Trophoblast cell (in vitro differentiated cells and primary cell): ENCODE measurements at regions not wholly inside any gene's neighbourhood (a gene's known extent, or its start where the extent isn't known, plus 50 kb on each side); places are given as distances from the start of the nearest gene placed in this dataset.

Experiments
- DNase-seq, 2 donors: peaks; one replicate each; pipeline ENCODE4 v3.0.0-alpha.2; 2016
- H2AFZ ChIP-seq: 2 replicates; pipeline ENCODE4 v1.6.1; 2013; ENCODE audit warnings: low read length, moderate library complexity, mild to moderate bottlenecking; ENCODE audit not compliant: insufficient read depth, poor library complexity
- H2AK5ac ChIP-seq: 2 replicates; pipeline ENCODE4 v1.6.1; 2013; ENCODE audit warnings: mild to moderate bottlenecking, low read length
- H2BK120ac ChIP-seq: 2 replicates; pipeline ENCODE4 v1.6.1; 2013; ENCODE audit warnings: low read length, mild to moderate bottlenecking, moderate library complexity; ENCODE audit not compliant: insufficient read depth, poor library complexity
- H2BK12ac ChIP-seq: 2 replicates; pipeline ENCODE4 v1.6.1; 2013; ENCODE audit warnings: mild to moderate bottlenecking, low read length, moderate library complexity
- H2BK5ac ChIP-seq: 2 replicates; pipeline ENCODE4 v1.6.1; 2013; ENCODE audit warnings: low read length, low read depth, moderate library complexity, mild to moderate bottlenecking; ENCODE audit not compliant: poor library complexity
- H3K14ac ChIP-seq: 2 replicates; pipeline ENCODE4 v1.6.1; 2013; ENCODE audit warnings: mild to moderate bottlenecking, low read length
- H3K18ac ChIP-seq: 2 replicates; pipeline ENCODE4 v1.6.1; 2013; ENCODE audit warnings: mild to moderate bottlenecking, low read length
- H3K23ac ChIP-seq: 2 replicates; pipeline ENCODE4 v1.6.1; 2013; ENCODE audit warnings: low read length
- H3K27ac ChIP-seq: 2 replicates; pipeline ENCODE4 v1.5.1; 2013; ENCODE audit warnings: low read depth, mild to moderate bottlenecking, inconsistent platforms, low read length, moderate library complexity
- H3K27me3 ChIP-seq: 2 replicates; pipeline ENCODE4 v1.6.1; 2013; ENCODE audit warnings: inconsistent platforms, mild to moderate bottlenecking, low read length, moderate library complexity; ENCODE audit not compliant: insufficient read depth
- H3K36me3 ChIP-seq, 2 experiments: 1 replicate in 1 of 2; 2 replicates in 1 of 2; pipeline ENCODE4 v1.6.1; 2013; ENCODE audit warnings: low read length in 2 of 2, mild to moderate bottlenecking in 2 of 2, moderate library complexity in 1 of 2; ENCODE audit not compliant: insufficient read depth in 2 of 2, control insufficient read depth in 1 of 2
- H3K4ac ChIP-seq: 2 replicates; pipeline ENCODE4 v1.6.1; 2013; ENCODE audit warnings: low read depth, mild to moderate bottlenecking, low read length, moderate library complexity
- H3K4me1 ChIP-seq, 2 experiments: 1 replicate in 1 of 2; 2 replicates in 1 of 2; pipeline ENCODE4 v1.6.1; 2013; ENCODE audit warnings: low read length in 2 of 2, mild to moderate bottlenecking in 2 of 2, moderate library complexity in 1 of 2; ENCODE audit not compliant: insufficient read depth in 2 of 2, control insufficient read depth in 1 of 2
- H3K4me2 ChIP-seq: 2 replicates; pipeline ENCODE4 v1.6.1; 2013; ENCODE audit warnings: inconsistent platforms, mild to moderate bottlenecking, low read length, moderate library complexity
- H3K4me3 ChIP-seq: 2 replicates; pipeline ENCODE4 v1.5.1; 2013; ENCODE audit warnings: mild to moderate bottlenecking, low read depth, low read length, inconsistent platforms
- H3K79me1 ChIP-seq: one replicate; pipeline ENCODE4 v1.6.1; 2013; ENCODE audit warnings: low read length
- H3K79me2 ChIP-seq: 2 replicates; pipeline ENCODE4 v1.6.1; 2013; ENCODE audit warnings: low read length, mild to moderate bottlenecking; ENCODE audit not compliant: control insufficient read depth, insufficient read depth, poor library complexity
- H3K9ac ChIP-seq: 2 replicates; pipeline ENCODE4 v1.6.1; 2013; ENCODE audit warnings: mild to moderate bottlenecking, low read length
- H3K9me3 ChIP-seq: 2 replicates; pipeline ENCODE4 v1.6.1; 2013; ENCODE audit warnings: low read depth, mild to moderate bottlenecking, control low read depth, inconsistent platforms, low read length; ENCODE audit not compliant: insufficient read depth
- H4K12ac ChIP-seq: 2 replicates; pipeline ENCODE4 v1.6.1; 2013; ENCODE audit warnings: low read depth, mild to moderate bottlenecking, low read length, moderate library complexity
- H4K8ac ChIP-seq: 2 replicates; pipeline ENCODE4 v1.6.1; 2013; ENCODE audit warnings: low read depth, mild to moderate bottlenecking, low read length, moderate library complexity
- H4K91ac ChIP-seq: one replicate; pipeline ENCODE4 v1.6.1; 2013; ENCODE audit warnings: low read depth, mild to moderate bottlenecking, low read length, moderate library complexity
- WGBS: extraction: QIAGEN DNeasy Blood & Tissue Kit; methylation state at CpG from one replicate; pipeline ENCODE4 v1.1.7; 2013; ENCODE audit warnings: missing lambda C conversion rate; ENCODE audit not compliant: insufficient read length, insufficient coverage; ENCODE audit errors: extremely low coverage; 5-methylcytosine and 5-hydroxymethylcytosine counted together

- H3K9me3 ChIP-seq, result no peaks in the 10 kb centered on the region
- H3K4me2 ChIP-seq, result no peak overlapping the region
- no peak overlapping the region for H3K27ac ChIP-seq
- no peak overlapping the region for H3K4ac ChIP-seq
- H3K27me3 ChIP-seq, result no peaks in the 10 kb centered on the region
- H3K9ac ChIP-seq, result no peak overlapping the region
- H2AFZ ChIP-seq, result no peak overlapping the region
- no peak overlapping the region for H2AK5ac ChIP-seq
- no peak overlapping the region for H4K8ac ChIP-seq
- H3K18ac ChIP-seq, result no peak overlapping the region
- H2BK12ac ChIP-seq, result no peak overlapping the region
- H3K23ac ChIP-seq, result no peak overlapping the region
- H3K79me1 ChIP-seq, result no peaks in the 10 kb centered on the region
- no peaks in the 10 kb centered on the region for H3K36me3 ChIP-seq
- WGBS, result no CpG with 5 or more reads among the region's 2 CpGs
- H4K91ac ChIP-seq, result no peak overlapping the region
- H2BK5ac ChIP-seq, result no peak overlapping the region
- no peaks in the 10 kb centered on the region for H3K4me1 ChIP-seq
- H4K12ac ChIP-seq, result no peak overlapping the region
- H3K4me3 ChIP-seq, result no peak overlapping the region
- no peak overlapping the region for H3K14ac ChIP-seq
- no peaks in the 10 kb centered on the region for H3K79me2 ChIP-seq
- H2BK120ac ChIP-seq, result no peak overlapping the region
- no peak for DNase-seq
Observed at GRCh38 chr14:34086223-34086757, 135.4 kb upstream of the EGLN3 start.

GRCh38 chr14:34085695-34086094 lies 134.8 kb upstream of the EGLN3 start:
- Histone ChIP-seq H3K18ac (no peak overlapping the region), H2AK5ac (no peak overlapping the region), H3K9me3 (no peaks in the 10 kb centered on the region), H3K79me1 (no peaks in the 10 kb centered on the region), H4K12ac (no peak overlapping the region), H2BK5ac (no peak overlapping the region), H2AFZ (no peak overlapping the region), H3K4me1 (no peaks in the 10 kb centered on the region), H3K79me2 (no peaks in the 10 kb centered on the region), H4K91ac (no peak overlapping the region), H3K36me3 (no peaks in the 10 kb centered on the region), H3K4ac (no peak overlapping the region), H3K4me3 (no peak overlapping the region), H3K27ac (no peak overlapping the region), H4K8ac (no peak overlapping the region), H3K23ac (no peak overlapping the region), H3K14ac (no peak overlapping the region), H3K4me2 (no peak overlapping the region), H2BK12ac (no peak overlapping the region), H2BK120ac (no peak overlapping the region), H3K9ac (no peak overlapping the region), H3K27me3 (no peaks in the 10 kb centered on the region)
- no CpG with 5 or more reads among the region's 1 CpG for WGBS
- DNase-seq, result no peak

DNA sequence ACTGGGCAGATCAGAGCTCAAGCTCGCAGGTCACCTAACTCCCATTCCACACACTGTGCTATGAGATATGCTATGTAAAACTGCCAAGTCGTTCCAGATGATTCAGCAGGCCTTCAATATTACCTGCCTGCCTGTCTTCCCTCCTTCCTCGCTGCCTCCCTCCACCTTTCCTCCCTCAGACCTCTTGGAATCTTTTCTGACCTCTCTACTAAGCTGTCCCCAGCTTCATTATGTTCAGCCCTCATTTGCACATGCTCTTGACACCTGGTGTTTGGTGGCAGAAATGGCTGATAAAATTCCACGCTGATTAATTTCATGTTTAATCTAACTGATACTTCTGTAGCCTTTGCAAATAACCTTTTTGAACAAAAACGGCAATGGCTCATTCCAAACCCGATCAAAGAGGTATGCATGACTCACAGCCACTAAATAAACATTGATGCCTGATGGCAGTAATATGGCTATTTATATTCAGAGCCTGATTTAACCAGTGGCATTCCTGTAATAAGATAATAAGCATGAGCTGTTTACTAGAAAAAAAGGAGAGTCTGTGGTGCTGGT lies 130.8 kb upstream of the EGLN3 start:
- H2BK12ac ChIP-seq, result no peak overlapping the region
- no peaks in the 10 kb centered on the region for H3K36me3 ChIP-seq
- H3K4me1 ChIP-seq, result no peaks in the 10 kb centered on the region
- H4K12ac ChIP-seq, result no peak overlapping the region
- no peak overlapping the region for H2AK5ac ChIP-seq
- no peak overlapping the region for H3K27ac ChIP-seq
- no peak overlapping the region for H4K8ac ChIP-seq
- no peak overlapping the region for H2BK120ac ChIP-seq
- no CpG with 5 or more reads among the region's 6 CpGs for WGBS
- H3K79me1 ChIP-seq, result no peaks in the 10 kb centered on the region
- H3K4me3 ChIP-seq, result no peak overlapping the region
- H3K9ac ChIP-seq, result no peak overlapping the region
- no peak overlapping the region for H2BK5ac ChIP-seq
- H3K14ac ChIP-seq, result no peak overlapping the region
- H3K23ac ChIP-seq, result no peak overlapping the region
- H3K9me3 ChIP-seq, result no peaks in the 10 kb centered on the region
- H2AFZ ChIP-seq, result no peak overlapping the region
- no peaks in the 10 kb centered on the region for H3K27me3 ChIP-seq
- H3K4ac ChIP-seq, result no peak overlapping the region
- DNase-seq, result peak in 1 of 2 donors; percentile 32
- no peak overlapping the region for H3K18ac ChIP-seq
- no peak overlapping the region for H3K4me2 ChIP-seq
- no peak overlapping the region for H4K91ac ChIP-seq
- H3K79me2 ChIP-seq, result no peaks in the 10 kb centered on the region

- WGBS, result no CpG with 5 or more reads among the region's 7 CpGs
Observed at GRCh38 chr14:34081101-34081575, 130.3 kb upstream of the EGLN3 start.

More at GRCh38 chr14:34081101-34081575, 130.3 kb upstream of the EGLN3 start:
- H3K27ac ChIP-seq, result no peak overlapping the region
- no peaks in the 10 kb centered on the region for H3K4me1 ChIP-seq
- no peaks in the 10 kb centered on the region for H3K79me1 ChIP-seq
- H3K79me2 ChIP-seq, result no peaks in the 10 kb centered on the region
- no peak overlapping the region for H3K4ac ChIP-seq
- H3K23ac ChIP-seq, result no peak overlapping the region
- H2BK5ac ChIP-seq, result no peak overlapping the region
- H3K9me3 ChIP-seq, result no peaks in the 10 kb centered on the region
- no peak overlapping the region for H4K8ac ChIP-seq
- H2AK5ac ChIP-seq, result no peak overlapping the region
- no peak for DNase-seq
- no peak overlapping the region for H2BK120ac ChIP-seq
- H3K4me2 ChIP-seq, result no peak overlapping the region
- no peaks in the 10 kb centered on the region for H3K27me3 ChIP-seq
- H4K91ac ChIP-seq, result no peak overlapping the region
- H3K9ac ChIP-seq, result no peak overlapping the region
- H3K36me3 ChIP-seq, result no peaks in the 10 kb centered on the region
- H3K4me3 ChIP-seq, result no peak overlapping the region
- no peak overlapping the region for H4K12ac ChIP-seq
- no peak overlapping the region for H2BK12ac ChIP-seq
- H2AFZ ChIP-seq, result no peak overlapping the region
- H3K14ac ChIP-seq, result no peak overlapping the region
- H3K18ac ChIP-seq, result no peak overlapping the region
